GM21390 (cell line): ENCODE measurements at regions not wholly inside any gene's neighbourhood (a gene's known extent, or its start where the extent isn't known, plus 50 kb on each side); places are given as distances from the start of the nearest gene placed in this dataset.

Experiments used
- ATAC-seq: cut with Tn5 transposase; IDR thresholded peaks from one replicate; pipeline ENCODE4 v1.9.1; 2021; ENCODE audit not compliant: unreplicated experiment

DNA sequence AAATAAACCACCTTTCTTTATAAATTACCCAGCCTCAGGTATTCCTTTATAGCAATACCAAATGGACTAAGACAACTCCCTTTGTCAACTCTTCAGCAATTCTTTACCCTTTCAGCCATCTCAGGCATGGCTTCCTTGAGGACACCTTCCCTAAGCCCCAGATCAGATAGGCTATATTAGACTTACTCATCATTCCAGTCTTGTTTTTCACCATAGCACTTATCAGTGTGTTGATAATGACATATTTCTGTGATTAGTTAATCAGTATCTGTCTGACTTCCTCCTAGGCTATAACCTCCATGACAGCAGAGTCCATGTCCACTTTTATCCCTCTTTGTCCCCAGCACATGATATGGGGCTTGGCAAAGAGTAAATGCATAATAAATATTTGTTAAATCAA, 238.1 kb downstream of the ACTL7B start:
- ATAC-seq: no peak

GRCh38 chr9:108615152-108615551, 240.6 kb downstream of the ACTL7B start:
- ATAC-seq: no peak

GRCh38 chr9:108612513-108612912, 243.3 kb downstream of the ACTL7B start:
- ATAC-seq: no peak

DNA sequence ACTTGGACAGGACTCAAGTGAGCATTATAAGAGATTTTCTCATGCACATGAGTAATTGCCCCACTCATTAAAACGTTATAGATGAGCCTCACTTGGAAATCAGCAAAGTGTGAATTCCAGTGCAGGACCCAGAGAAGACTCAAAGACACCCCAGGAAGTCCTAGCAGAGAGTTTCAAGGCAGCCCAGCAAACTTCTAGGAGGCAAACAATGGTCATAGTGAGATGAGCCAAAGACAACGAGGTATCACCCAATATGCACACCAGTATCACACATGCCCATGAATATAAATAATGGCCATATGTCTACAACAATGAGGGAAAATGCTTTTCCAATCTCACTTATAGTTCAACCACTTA, 245.9 kb downstream of the ACTL7B start:
- ATAC-seq: no peak

DNA sequence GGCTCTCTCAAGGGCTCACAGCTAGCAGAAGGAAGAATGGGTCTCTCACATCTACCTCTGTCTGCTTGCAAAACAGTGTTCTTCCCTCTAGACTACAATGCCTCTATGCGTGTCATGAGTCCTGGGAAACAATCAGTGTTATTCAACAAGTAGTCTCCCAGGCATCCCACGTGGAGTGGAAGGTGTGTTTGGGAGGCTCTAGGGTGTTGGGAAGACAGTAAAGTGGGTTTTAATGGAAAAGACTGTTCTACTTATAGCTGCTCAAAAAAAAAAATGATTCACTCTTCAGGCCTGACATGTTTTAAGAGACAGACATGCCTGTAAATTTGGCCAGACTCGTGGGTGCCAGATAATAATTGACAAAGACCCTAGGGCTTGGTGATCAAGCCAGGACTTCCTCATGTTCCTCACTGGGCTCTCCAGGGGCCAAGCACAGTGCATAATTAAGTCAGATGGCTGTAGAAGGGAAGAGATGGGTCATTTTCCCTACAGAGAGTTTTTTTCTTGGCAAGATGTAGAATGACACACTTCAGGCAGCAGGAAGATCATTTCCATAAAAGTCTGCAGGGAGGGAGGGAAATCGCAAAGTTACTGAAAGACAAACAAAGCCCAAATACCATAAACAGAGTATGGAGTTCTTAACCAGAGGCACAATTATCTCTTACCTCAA, 246.4 kb downstream of the ACTL7B start:
- ATAC-seq: no peak

DNA sequence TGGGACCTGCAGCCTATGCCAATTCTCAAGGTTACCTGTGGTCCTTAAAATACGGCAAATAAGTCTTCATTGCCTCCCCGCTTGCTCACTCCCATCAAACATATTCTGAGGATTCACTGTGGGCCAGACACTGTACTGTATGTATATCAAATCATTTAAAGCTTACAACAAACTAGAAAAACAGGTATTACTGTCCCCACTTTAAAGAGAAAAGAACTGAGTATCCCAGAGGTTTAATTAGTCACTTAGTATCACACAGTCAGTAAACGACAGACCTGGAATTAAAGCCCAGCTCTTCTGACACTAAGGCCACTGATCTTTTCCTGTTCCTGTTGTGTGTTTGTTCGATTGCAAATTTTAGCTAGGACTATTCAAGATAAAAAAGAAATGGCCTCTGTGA, 248.2 kb downstream of the ACTL7B start:
- ATAC-seq: no peak

DNA sequence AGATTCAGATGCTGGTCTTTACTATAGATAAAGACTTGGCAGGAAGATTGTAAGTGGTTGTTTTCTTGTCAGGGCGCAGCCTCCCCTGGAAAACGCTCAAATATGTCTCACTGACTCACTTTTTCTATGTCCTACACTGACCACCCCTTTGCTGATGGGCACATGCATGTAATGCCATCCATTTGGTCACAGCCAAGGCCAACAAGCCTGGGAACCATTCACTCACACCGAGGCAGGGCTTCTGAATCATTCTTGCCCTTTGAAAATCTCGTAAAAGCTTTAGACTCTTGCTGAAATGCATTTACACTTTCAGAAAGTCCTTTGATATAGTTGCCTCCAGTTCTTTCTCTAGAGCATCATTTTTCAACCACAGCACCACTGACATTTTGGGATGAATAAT, 249.4 kb downstream of the ACTL7B start:
- no peak for ATAC-seq

- ATAC-seq: no peak
Measured at GRCh38 chr9:108603141-108603540, 252.6 kb downstream of the ACTL7B start.

GRCh38 chr9:108600896-108601295, 254.9 kb downstream of the ACTL7B start:
- ATAC-seq: no peak

GRCh38 chr9:108599571-108599970, 256.2 kb downstream of the ACTL7B start:
- no peak for ATAC-seq

GRCh38 chr9:108591121-108591520, 264.7 kb downstream of the ACTL7B start:
- ATAC-seq: no peak

- no peak for ATAC-seq
Measured at GRCh38 chr9:108588246-108588645, 267.5 kb downstream of the ACTL7B start.

- ATAC-seq: no peak
Measured at GRCh38 chr9:108586471-108587139, 269.2 kb downstream of the ACTL7B start.

DNA sequence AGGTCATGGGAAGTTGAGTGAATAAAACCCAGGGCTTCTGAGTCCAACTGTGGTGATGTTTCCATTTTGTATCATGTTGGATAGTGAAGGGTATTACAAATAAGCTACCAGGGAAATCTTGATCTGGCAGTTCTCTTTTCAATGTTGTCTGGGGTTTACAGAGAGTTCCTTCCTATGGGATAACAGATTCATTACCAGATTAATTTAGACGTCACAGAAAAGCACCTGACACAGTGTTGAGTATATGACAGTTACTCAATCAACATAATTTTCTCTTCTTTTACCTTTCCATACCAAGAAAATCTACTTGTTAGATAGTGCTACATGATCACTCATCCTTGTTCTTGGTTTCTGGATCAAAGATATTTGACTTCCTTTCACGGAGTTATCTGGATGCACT, 270.9 kb downstream of the ACTL7B start:
- ATAC-seq: no peak

DNA sequence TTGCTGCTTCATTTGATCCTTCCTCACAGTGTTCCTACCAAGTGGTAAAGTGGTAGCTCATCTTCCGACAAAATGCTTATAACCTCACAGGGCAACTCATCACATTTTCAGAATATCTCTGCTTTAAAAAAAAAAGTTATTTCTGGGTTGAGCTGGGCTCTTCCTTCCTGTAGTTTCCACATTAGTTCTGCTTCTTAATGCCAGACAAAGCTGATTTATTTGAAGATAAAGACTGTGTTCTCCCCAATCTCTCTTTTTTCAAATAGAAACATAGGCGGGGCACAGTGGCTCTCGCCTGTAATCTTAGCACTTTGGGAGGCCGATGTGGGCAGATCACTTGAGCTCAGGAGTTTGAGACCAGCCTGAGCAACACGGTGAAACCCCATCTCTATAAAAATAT, 273.1 kb downstream of the ACTL7B start:
- ATAC-seq: no peak

DNA sequence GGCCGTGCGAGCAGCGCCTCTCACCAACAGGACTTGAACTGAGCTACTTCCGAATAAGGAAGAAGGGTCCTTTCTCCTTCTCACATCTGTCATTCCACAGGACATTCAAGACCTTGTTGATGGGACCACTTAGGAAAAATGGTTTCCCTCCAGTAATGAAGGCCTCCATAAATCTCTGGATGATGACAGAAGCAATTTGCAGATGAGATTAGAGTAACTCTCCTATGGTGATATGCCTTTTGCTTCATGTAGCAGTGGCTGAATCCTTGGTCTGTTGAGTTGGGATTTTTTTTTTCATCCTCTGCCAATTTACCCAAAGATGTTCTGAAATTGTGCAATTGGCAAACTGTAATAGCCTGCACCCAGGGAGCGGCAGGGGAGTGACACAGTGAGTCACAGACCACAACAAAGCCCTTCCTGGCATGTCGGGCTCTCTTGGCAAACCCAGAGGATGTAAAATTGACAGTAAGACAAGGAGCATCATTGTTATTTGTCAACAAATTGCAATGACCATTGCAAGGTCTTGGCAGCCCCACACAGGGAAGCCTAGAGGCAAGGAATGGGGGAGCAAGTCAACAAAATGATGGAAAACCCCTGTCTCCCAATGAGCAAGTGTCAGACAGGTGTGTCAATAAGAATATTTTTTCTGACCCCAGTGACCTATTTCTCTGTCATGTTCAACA, 275.9 kb downstream of the ACTL7B start:
- no peak for ATAC-seq

DNA sequence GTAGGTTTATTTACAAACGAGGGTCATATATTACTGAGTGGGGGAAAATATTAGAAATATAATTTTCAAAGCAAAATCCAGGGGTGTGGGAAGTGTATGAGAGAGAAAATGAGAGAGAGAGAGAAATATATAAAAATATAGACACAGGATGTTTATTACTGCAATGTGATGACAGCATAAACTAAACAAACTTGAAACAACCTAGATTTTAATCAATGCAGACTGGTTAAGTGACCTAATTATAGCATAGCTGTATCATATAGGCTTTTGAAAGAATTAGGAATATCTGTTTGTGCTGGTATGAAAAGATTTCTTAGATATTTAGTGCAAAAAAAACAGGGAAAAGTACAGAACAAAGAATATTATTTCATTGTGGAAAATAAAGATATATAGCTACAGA, 280.5 kb downstream of the ACTL7B start:
- no peak for ATAC-seq

DNA sequence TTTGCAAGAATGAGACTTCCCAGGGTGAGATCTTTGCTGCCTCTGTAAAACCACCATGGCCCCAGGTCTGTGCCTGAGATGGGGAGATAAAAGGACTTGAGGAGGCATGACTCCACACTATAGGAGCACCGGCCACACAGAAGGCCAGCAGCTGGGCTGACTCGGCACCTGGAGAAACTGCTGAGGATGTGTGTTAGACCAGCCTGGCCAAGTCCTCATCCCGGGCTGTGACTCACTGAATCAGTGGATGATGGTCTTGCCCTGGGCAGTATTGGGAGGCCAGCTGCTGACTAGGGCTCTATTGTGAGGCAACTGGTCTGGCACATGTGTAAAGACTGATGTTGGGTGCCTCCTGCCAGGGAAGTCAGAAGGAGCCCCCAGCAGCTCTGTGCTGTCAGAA, 286.2 kb downstream of the ACTL7B start:
- no peak for ATAC-seq

DNA sequence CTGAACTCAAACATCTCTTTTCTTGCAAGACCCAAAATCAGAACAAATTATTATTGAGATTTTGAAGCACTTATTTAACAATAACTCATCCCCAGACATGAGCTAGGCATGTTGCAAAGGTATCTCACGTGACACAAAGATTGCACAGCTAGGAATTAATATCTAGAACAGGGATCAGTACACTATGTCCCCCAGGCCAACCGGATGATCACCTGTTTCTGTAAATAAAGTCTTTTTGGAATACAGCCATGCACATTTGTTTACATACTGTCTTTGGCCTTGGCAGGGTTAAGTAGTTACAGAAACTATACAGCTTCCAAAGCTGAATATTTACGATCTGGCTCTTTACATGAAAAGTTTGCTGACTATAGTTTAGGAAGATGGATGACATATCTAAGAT, 287.7 kb downstream of the ACTL7B start:
- ATAC-seq: no peak

GRCh38 chr9:108567571-108567970, 288.2 kb downstream of the ACTL7B start:
- ATAC-seq: no peak

DNA sequence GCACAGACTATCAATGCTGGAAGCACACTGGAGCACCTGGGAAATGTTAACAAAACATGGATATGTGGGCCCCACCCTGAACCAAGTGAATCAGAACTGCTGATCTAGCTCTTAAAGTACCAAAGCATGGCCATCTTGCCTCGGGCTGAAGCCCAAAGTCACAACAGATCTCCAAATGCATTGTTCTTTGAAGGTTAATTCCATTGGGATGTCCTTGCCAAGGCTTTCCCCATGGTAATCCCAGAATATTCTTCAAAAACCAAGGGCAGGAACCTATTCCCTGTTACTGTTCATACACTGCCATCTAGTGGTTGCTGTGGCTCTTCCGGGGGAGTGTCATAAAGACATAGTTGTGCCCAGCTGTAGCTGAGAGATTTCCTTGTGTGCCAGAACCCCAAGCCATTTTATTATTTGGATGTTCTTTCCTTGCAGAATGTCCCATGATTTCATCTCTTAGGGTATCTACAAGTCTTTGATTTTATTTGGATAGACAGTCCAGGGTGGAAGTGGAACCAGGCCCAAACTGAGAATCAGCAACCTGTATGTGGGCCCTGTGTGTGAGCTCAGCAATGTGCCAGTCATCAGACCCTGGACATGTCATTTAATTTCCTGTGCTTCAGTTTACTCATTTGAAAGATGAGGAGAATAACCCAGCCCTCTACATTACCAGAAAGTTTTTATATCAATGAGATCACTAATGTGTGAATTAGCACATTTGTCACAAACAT, 290.0 kb downstream of the ACTL7B start:
- ATAC-seq: peak; percentile 79

DNA sequence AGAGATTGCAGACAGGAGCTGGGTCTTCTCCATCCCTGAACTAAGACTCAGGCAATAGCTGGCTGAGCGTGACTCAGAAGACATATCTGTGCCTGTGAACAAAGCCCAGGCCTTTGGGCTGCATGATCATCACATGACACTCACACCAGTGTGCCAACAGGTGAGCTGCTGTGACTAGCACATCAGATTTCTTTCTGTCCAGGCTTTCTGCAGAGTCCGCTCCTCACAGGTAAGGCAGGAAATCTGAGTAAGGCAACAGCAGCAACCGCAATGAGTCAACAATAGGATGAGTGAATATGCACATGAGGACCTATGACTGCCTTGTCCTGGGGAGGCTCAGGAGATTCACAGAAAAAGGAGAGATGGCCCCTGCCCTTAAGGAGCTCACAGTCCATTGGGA, 293.6 kb downstream of the ACTL7B start:
- ATAC-seq: no peak
